Suprapubic skin (tissue), 4 donors: ENCODE measurements at regions not wholly inside any gene's neighbourhood (a gene's known extent, or its start where the extent isn't known, plus 50 kb on each side); places are given as distances from the start of the nearest gene placed in this dataset.

Experiments used
- CTCF ChIP-seq, 2 donors: fragments of 200-600 bp in 1 of 2; fragments of 450-650 bp in 1 of 2; sonication (generic) in 1 of 2; IDR thresholded peaks; one replicate each; pipeline ENCODE4 v1.5.1; 2016 to 2019; ENCODE audit warnings: antibody characterized with exemption in 2 of 2, mild to moderate bottlenecking in 1 of 2, moderate library complexity in 1 of 2
- EP300 ChIP-seq: sonication (generic); formaldehyde crosslinking; IDR thresholded peaks from one replicate; pipeline ENCODE4 v1.6.1; 2017; ENCODE audit warnings: antibody characterized with exemption
- POLR2A ChIP-seq, 2 donors: fragments of 450-650 bp; IDR thresholded peaks; one replicate each; pipeline ENCODE4 v1.6.1; 2017; ENCODE audit warnings: antibody characterized with exemption in 2 of 2, mild to moderate bottlenecking in 2 of 2, moderate library complexity in 2 of 2
- POLR2AphosphoS5 ChIP-seq, 3 donors: sonication (generic); formaldehyde crosslinking; IDR thresholded peaks; one replicate each; pipeline ENCODE4 v1.6.1; 2017; ENCODE audit warnings: antibody characterized with exemption in 3 of 3

DNA sequence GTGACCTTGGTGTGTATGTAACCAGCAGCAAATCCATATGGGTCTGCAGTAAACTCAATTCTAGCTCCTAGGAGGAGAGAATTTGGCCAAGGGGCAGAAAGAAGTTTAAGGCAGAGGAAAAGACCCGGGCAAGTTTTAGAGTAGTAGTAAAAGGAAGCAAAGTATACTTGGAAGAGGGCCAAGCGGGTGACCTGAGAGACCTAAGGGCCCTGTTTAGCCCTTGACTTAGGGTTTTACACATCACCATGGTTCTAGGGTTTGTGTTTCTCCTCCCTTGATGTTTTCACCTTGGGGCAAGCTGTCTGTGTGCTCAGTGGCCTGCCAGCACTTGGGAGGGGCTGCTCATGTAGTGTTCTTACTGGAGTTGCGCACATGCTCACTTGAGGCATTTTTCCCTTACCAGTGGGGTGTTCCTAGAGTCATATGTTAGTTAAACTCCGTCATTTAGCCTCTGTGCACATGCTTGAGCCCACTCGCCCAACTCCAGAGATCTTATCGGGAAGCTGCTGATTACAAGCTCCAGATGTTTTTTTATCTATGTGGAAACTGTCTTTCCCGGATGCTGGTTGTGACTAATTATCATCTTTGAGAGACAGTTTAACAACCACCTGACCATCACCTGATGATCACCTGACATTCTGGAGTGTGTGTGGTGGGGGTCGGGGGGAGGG lies 137.6 kb upstream of the PRSS1 start:
- no peak for TF ChIP-seq CTCF (IDR thresholded peaks at IDR 0.05)
- TF ChIP-seq POLR2A (IDR thresholded peaks at IDR 0.05), result no peak
- TF ChIP-seq EP300, result no peak
- TF ChIP-seq POLR2AphosphoS5 (IDR thresholded peaks at IDR 0.05), result no peak
